ENCODE measurements at regions not wholly inside any gene's neighbourhood (a gene's known extent, or its start where the extent isn't known, plus 50 kb on each side); places are given as distances from the start of the nearest gene placed in this dataset.

GRCh38 chr14:71648725-71649124 is 283.5 kb upstream of the RGS6 start:
- Histone ChIP-seq H3K79me2 (ENCODE audit: insufficient read depth, low read length) (no peaks in the 10 kb centered on the region), H3K79me1 (ENCODE audit: insufficient read depth, low read depth, low read length, poor library complexity, severe bottlenecking) (no peaks in the 10 kb centered on the region), H2AFZ (ENCODE audit: low read length) (no peak overlapping the region), H2AK5ac (ENCODE audit: insufficient read length, low read length) (no peak overlapping the region), H4K20me1 (ENCODE audit: control insufficient read depth, insufficient read depth, insufficient read length) (no peaks in the 10 kb centered on the region), H4K8ac (replicated peaks; ENCODE audit: insufficient read length, low read depth, low read length) (no peak overlapping the region), H3K4me2 (ENCODE audit: insufficient read depth, insufficient read length, low read length) (no peak overlapping the region), H3K14ac (ENCODE audit: insufficient read depth, low read length) (no peak overlapping the region), H2BK15ac (ENCODE audit: low read depth, low read length) (no peak overlapping the region), H3K23me2 (ENCODE audit: insufficient read length, low read depth, low read length, poor library complexity, severe bottlenecking) (no peaks in the 10 kb centered on the region), H3K9ac (ENCODE audit: extremely low read depth, insufficient read length, low read length) (no peak overlapping the region), H3K9me3 (ENCODE audit: control insufficient read depth, low read depth, low read length) (peaks cover 5% of the 10 kb centered on the region), H4K5ac (ENCODE audit: insufficient read length, low read depth, low read length) (no peak overlapping the region), H3K27ac (ENCODE audit: insufficient read length, low read depth, low read length) (no peak overlapping the region), H4K91ac (ENCODE audit: insufficient read length, low read depth, low read length) (no peak overlapping the region), H2BK5ac (ENCODE audit: insufficient read length, low read length) (no peak overlapping the region), H3K23ac (ENCODE audit: insufficient read length, low read depth, low read length) (no peak overlapping the region), H3K27me3 (ENCODE audit: insufficient read depth, low read length) (no peaks in the 10 kb centered on the region), H3K56ac (ENCODE audit: insufficient read length, low read depth, low read length) (no peak overlapping the region), H2BK20ac (ENCODE audit: low read depth, low read length, poor library complexity, severe bottlenecking) (no peak overlapping the region), H2BK120ac (ENCODE audit: low read depth, low read length, poor library complexity, severe bottlenecking) (no peak overlapping the region), H3T11ph (ENCODE audit: low read length) (no peak overlapping the region), H2BK12ac (ENCODE audit: insufficient read length, low read depth, low read length) (no peak overlapping the region), H3K18ac (ENCODE audit: insufficient read length, low read depth, low read length) (no peak overlapping the region), H3K4me1 (ENCODE audit: insufficient read depth, low read length) (peaks cover 4% of the 10 kb centered on the region), H3K4ac (ENCODE audit: low read depth, low read length) (no peak overlapping the region)
- TF ChIP-seq CTCF (conservative IDR thresholded peaks at IDR 0.05), result no peak
- DNase-seq, result no peak
- Mint-ChIP-seq H3K36me3 (ENCODE audit: insufficient read depth in 1 of 3, low read depth in 3 of 3) (peaks cover 21 to 54% (median 32%) of the 10 kb centered on the region in 3 experiments), H3K4me3 (no peak overlapping the region), H3K27ac (peak overlapping the region in 2 of 3 experiments; percentile 46 to 93; a peak in 3 of 7 replicates), H3K27me3 (ENCODE audit: low read depth) (no peaks in the 10 kb centered on the region), H3K9me3 (peaks cover 15 to 21% of the 10 kb centered on the region in 2 experiments), H3K4me1 (peaks cover 49 to 53% of the 10 kb centered on the region in 2 experiments)
- WGBS (ENCODE audit: extremely low coverage, insufficient read length, low lambda C conversion rate), result no CpG with 5 or more reads among the region's 2 CpGs
